OCI-LY3 (cell line): ENCODE measurements at regions not wholly inside any gene's neighbourhood (a gene's known extent, or its start where the extent isn't known, plus 50 kb on each side); places are given as distances from the start of the nearest gene placed in this dataset.

Experiments
- H2AFZ ChIP-seq: fragments of 200-600, 300-600 bp; shearing (Covaris generic); 2 replicates; pipeline ENCODE4 v1.6.0; 2014; ENCODE audit warnings: antibody characterized with exemption, low read depth, low read length
- H3K27ac ChIP-seq: fragments of 200-600, 300-600 bp; sonication (generic); 2 replicates; pipeline ENCODE4 v1.5.1; 2014; ENCODE audit warnings: mild to moderate bottlenecking, low read length, moderate library complexity, mixed read lengths
- H3K27me3 ChIP-seq: fragments of 200-600, 300-600 bp; sonication (generic); 2 replicates; pipeline ENCODE4 v1.6.1; 2014; ENCODE audit warnings: low read depth, low read length, mixed read lengths
- H3K36me3 ChIP-seq: fragments of 200-600, 300-600 bp; sonication (generic); replicated peaks from 2 replicates; pipeline ENCODE3; 2014; ENCODE audit warnings: low read depth, low read length, mixed read lengths
- H3K4me1 ChIP-seq: fragments of 300-600, 200-600 bp; sonication (generic); 2 replicates; pipeline ENCODE4 v1.6.1; 2014; ENCODE audit warnings: low read length, mixed read lengths
- H3K4me2 ChIP-seq: fragments of 200-600, 300-600 bp; sonication (generic); 2 replicates; pipeline ENCODE4 v1.6.1; 2014; ENCODE audit warnings: low read length, mixed read lengths
- H3K4me3 ChIP-seq: fragments of 300-600, 200-600 bp; sonication (generic); 2 replicates; pipeline ENCODE4 v1.5.1; 2014; ENCODE audit warnings: antibody characterized with exemption, mild to moderate bottlenecking, low read length, moderate library complexity
- H3K79me2 ChIP-seq: fragments of 300-600, 200-600 bp; shearing (Covaris generic); 2 replicates; pipeline ENCODE4 v1.6.1; 2014; ENCODE audit warnings: mild to moderate bottlenecking, low read length, mixed read lengths
- H3K9ac ChIP-seq: fragments of 300-600, 200-600 bp; shearing (Covaris generic); 2 replicates; pipeline ENCODE4 v1.6.0; 2014; ENCODE audit warnings: mild to moderate bottlenecking, low read length, moderate library complexity
- H3K9me3 ChIP-seq: fragments of 200-600, 300-600 bp; shearing (Covaris generic); 2 replicates; pipeline ENCODE4 v1.6.1; 2014; ENCODE audit warnings: low read length, mixed read lengths; ENCODE audit not compliant: insufficient read depth
- H4K20me1 ChIP-seq: fragments of 200-600, 300-600 bp; sonication (generic); 2 replicates; pipeline ENCODE4 v1.6.1; 2016; ENCODE audit warnings: low read length, mixed read lengths; ENCODE audit not compliant: insufficient read depth
- EZH2phosphoT487 ChIP-seq: fragments of 200-600 bp; shearing (Covaris generic); IDR thresholded peaks from 2 replicates; pipeline ENCODE4 v1.6.1; 2018; ENCODE audit warnings: antibody characterized with exemption, mixed run types, low read depth
- TF ChIP-seq, protein P1 (sequence below): fragments of 200-600, 300-600 bp; sonication (generic); IDR thresholded peaks from 2 replicates; pipeline ENCODE4 v1.5.1; 2014; ENCODE audit warnings: antibody characterized with exemption, low read length, low read depth

DNA sequence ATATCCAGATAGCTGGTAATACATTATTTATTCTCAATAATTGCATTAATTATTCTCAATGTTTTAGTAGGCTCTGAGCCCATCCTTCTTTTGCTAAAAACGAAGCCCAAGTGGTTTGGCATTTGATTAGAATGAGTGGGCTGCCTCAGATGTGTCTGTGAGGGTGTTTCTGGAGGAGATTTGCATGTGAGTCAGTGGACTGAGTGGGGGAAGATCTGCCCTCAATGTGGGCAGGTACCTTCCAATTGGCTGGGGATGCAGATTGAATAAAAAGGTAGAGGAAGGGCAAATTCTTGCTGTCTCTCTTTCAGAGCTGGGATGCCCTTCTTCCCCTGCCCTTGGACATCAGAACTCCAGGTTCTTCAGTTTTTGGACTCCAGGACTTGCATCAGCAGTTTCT, 290.6 kb upstream of the SMIM30 start:
- Histone ChIP-seq H3K4me1 (no peaks in the 10 kb centered on the region), H3K4me2 (no peak overlapping the region), H3K27ac (no peak overlapping the region), H3K4me3 (no peak overlapping the region), H3K27me3 (no peaks in the 10 kb centered on the region), H3K9ac (no peak overlapping the region), H3K36me3 (no peaks in the 10 kb centered on the region), H3K79me2 (no peaks in the 10 kb centered on the region), H4K20me1 (no peaks in the 10 kb centered on the region), H3K9me3 (no peaks in the 10 kb centered on the region), H2AFZ (no peak overlapping the region)
- TF ChIP-seq, protein P1, sequence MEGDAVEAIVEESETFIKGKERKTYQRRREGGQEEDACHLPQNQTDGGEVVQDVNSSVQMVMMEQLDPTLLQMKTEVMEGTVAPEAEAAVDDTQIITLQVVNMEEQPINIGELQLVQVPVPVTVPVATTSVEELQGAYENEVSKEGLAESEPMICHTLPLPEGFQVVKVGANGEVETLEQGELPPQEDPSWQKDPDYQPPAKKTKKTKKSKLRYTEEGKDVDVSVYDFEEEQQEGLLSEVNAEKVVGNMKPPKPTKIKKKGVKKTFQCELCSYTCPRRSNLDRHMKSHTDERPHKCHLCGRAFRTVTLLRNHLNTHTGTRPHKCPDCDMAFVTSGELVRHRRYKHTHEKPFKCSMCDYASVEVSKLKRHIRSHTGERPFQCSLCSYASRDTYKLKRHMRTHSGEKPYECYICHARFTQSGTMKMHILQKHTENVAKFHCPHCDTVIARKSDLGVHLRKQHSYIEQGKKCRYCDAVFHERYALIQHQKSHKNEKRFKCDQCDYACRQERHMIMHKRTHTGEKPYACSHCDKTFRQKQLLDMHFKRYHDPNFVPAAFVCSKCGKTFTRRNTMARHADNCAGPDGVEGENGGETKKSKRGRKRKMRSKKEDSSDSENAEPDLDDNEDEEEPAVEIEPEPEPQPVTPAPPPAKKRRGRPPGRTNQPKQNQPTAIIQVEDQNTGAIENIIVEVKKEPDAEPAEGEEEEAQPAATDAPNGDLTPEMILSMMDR: no peak
- no peak for TF ChIP-seq EZH2phosphoT487

DNA sequence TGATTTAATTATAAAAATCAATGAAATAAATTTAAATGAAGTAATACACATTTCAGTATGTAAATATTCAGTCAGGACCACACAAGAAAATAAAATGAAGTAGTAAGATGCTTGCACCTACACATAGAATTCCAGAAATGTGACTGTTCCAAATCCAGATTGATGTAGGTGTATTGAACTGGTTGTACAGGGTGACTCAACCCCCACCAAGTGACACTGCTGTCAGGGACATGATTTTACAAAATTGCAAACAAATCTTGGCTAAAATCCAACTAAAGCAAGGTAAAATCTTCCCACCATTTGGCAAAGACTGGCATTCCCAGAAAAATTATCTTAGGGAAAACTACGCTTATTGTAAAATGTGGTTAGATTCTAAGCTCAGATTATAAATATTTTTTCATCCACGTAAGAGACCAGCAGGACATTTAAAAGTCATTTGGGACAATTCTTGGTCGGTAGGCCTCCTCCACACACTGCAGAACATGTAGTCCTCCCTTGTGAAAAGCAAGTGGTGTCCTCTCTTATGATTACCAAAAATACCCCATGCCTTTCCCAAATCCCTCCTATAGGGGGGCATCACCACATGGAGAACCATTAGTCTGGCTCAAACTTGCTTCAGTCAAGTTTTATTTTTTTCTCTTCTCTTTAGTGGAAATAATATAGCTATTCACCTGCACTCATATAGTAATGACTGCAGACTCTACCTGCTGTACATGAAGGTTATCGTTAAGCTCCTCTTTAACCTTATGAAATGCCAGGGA, 287.1 kb upstream of the SMIM30 start:
- H3K4me2 ChIP-seq: no peak overlapping the region
- no peak overlapping the region for H3K4me3 ChIP-seq
- no peaks in the 10 kb centered on the region for H3K4me1 ChIP-seq
- no peaks in the 10 kb centered on the region for H4K20me1 ChIP-seq
- no peak overlapping the region for H3K9ac ChIP-seq
- TF ChIP-seq, protein P1: no peak
- TF ChIP-seq EZH2phosphoT487: no peak
- no peak overlapping the region for H2AFZ ChIP-seq
- H3K9me3 ChIP-seq: no peaks in the 10 kb centered on the region
- no peak overlapping the region for H3K27ac ChIP-seq
- no peaks in the 10 kb centered on the region for H3K79me2 ChIP-seq
- H3K36me3 ChIP-seq: no peaks in the 10 kb centered on the region
- no peaks in the 10 kb centered on the region for H3K27me3 ChIP-seq

DNA sequence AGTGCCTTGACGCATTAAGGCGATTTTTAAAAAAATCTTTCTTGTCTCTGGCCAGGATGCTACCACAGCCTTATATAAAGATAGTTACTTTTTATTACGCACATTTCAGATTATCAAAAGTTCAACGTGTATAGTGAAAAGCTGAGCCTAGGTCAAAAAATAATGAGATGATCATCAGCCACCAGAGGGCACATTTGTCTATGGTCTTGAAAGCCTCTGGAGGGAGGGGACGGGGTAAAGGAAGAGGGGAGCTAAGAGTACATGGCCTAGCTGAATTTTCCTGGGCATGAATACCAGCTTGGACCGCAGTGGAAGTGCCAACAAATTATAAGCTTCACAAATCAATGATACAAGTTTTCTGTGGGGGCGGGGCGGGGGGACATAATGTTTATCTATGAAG, 285.9 kb upstream of the SMIM30 start:
- H3K9me3 ChIP-seq: no peaks in the 10 kb centered on the region
- H3K4me1 ChIP-seq: no peaks in the 10 kb centered on the region
- no peaks in the 10 kb centered on the region for H3K36me3 ChIP-seq
- H3K9ac ChIP-seq: no peak overlapping the region
- H3K4me2 ChIP-seq: no peak overlapping the region
- no peak for TF ChIP-seq EZH2phosphoT487
- TF ChIP-seq, protein P1: peak; percentile 72
- no peaks in the 10 kb centered on the region for H3K79me2 ChIP-seq
- H4K20me1 ChIP-seq: no peaks in the 10 kb centered on the region
- H3K27me3 ChIP-seq: no peaks in the 10 kb centered on the region
- no peak overlapping the region for H3K27ac ChIP-seq
- no peak overlapping the region for H3K4me3 ChIP-seq
- H2AFZ ChIP-seq: no peak overlapping the region

DNA sequence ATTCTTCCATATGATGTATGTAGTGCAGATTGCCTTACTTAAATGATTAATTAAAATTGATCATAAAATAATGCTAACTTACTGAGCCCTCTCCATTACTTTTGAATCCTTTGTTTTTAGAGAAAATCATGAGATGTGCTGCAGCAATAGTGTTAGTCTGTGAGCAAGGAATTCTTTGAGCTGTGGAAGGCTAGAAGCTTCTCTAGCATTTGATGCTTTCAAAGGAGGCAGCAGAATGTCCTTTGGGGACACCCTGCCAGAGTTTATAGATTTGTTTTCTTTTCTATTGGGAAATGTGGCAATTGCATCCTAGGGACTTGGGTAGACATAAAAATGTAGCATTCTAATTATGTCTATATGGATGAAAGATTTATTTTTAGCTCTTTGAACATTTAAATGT, 284.1 kb upstream of the SMIM30 start:
- Histone ChIP-seq H3K9me3 (no peaks in the 10 kb centered on the region), H3K4me3 (no peak overlapping the region), H3K27ac (no peak overlapping the region), H3K79me2 (no peaks in the 10 kb centered on the region), H2AFZ (no peak overlapping the region), H3K9ac (no peak overlapping the region), H3K27me3 (no peaks in the 10 kb centered on the region), H3K4me1 (no peaks in the 10 kb centered on the region), H4K20me1 (no peaks in the 10 kb centered on the region), H3K36me3 (no peaks in the 10 kb centered on the region), H3K4me2 (no peak overlapping the region)
- no peak for TF ChIP-seq EZH2phosphoT487
- TF ChIP-seq, protein P1: no peak
